Hepatocyte (in vitro differentiated cells): ENCODE measurements at regions not wholly inside any gene's neighbourhood (a gene's known extent, or its start where the extent isn't known, plus 50 kb on each side); places are given as distances from the start of the nearest gene placed in this dataset.
A peak's percentile ranks its signal among the peaks of the same experiment; 100 is the strongest.

ENCODE experiments used
- DNase-seq: peaks from one replicate; pipeline ENCODE4 v3.0.0-alpha.2; 2016; ENCODE audit warnings: low spot score
- H2AFZ ChIP-seq: fragments of 200-600 bp; sonication (generic); 2 replicates; pipeline ENCODE4 v1.6.0; 2016; ENCODE audit warnings: antibody characterized with exemption, mild to moderate bottlenecking
- H3K27ac ChIP-seq: fragments of 200-600 bp; sonication (generic); 2 replicates; pipeline ENCODE4 v1.5.1; 2016; ENCODE audit warnings: mild to moderate bottlenecking
- H3K27me3 ChIP-seq: fragments of 200-600 bp; sonication (generic); 2 replicates; pipeline ENCODE4 v1.6.1; 2016
- H3K36me3 ChIP-seq: fragments of 200-600 bp; sonication (generic); replicated peaks from 2 replicates; pipeline ENCODE4 v1.5.1; 2016; ENCODE audit warnings: low read depth; ENCODE audit not compliant: insufficient read depth
- H3K4me1 ChIP-seq: fragments of 200-600 bp; sonication (generic); 2 replicates; pipeline ENCODE4 v1.5.1; 2016; ENCODE audit warnings: mild to moderate bottlenecking, moderate library complexity; ENCODE audit not compliant: insufficient read depth
- H3K4me2 ChIP-seq: fragments of 200-600 bp; sonication (generic); 2 replicates; pipeline ENCODE4 v1.6.0; 2016
- H3K4me3 ChIP-seq: fragments of 200-600 bp; sonication (generic); 2 replicates; pipeline ENCODE4 v1.5.1; 2016; ENCODE audit warnings: mild to moderate bottlenecking
- H3K79me2 ChIP-seq: fragments of 200-600 bp; sonication (generic); 2 replicates; pipeline ENCODE4 v1.6.0; 2017; ENCODE audit warnings: mild to moderate bottlenecking
- H3K9me2 ChIP-seq: fragments of 200-600 bp; sonication (generic); replicated peaks from 2 replicates; pipeline ENCODE4 v1.6.0; 2017; ENCODE audit warnings: mild to moderate bottlenecking; ENCODE audit not compliant: insufficient read depth
- H3K9me3 ChIP-seq: fragments of 200-600 bp; sonication (generic); 2 replicates; pipeline ENCODE4 v1.5.1; 2016; ENCODE audit warnings: low read depth, mild to moderate bottlenecking
- H4K20me1 ChIP-seq: fragments of 200-600 bp; sonication (generic); 2 replicates; pipeline ENCODE4 v1.6.0; 2016; ENCODE audit warnings: mild to moderate bottlenecking; ENCODE audit not compliant: insufficient read depth, poor library complexity, severe bottlenecking
- CTCF ChIP-seq: fragments of 200-600 bp; sonication (generic); IDR thresholded peaks from 2 replicates; pipeline ENCODE4 v1.5.1; 2016; ENCODE audit warnings: antibody characterized with exemption, mild to moderate bottlenecking; ENCODE audit not compliant: poor library complexity
- EZH2 ChIP-seq: fragments of 200-600 bp; sonication (generic); IDR thresholded peaks from 2 replicates; pipeline ENCODE4 v1.6.1; 2016; ENCODE audit warnings: antibody characterized with exemption, mild to moderate bottlenecking, borderline replicate concordance
- EZH2phosphoT487 ChIP-seq: fragments of 200-600 bp; sonication (generic); IDR thresholded peaks from one replicate; pipeline ENCODE4 v1.6.1; 2018; ENCODE audit warnings: antibody characterized with exemption, mild to moderate bottlenecking, low read depth, moderate library complexity; ENCODE audit not compliant: unreplicated experiment, severe bottlenecking
- WGBS: methylation state at CpG from one replicate; pipeline ENCODE4 v1.1.6; 2016; ENCODE audit warnings: low lambda C conversion rate; ENCODE audit errors: missing lambda C conversion rate; 5-methylcytosine and 5-hydroxymethylcytosine counted together

GRCh38 chr1:115192200-115192767 is 103.0 kb upstream of the TSPAN2 start:
- H3K4me2 ChIP-seq: no peak overlapping the region
- TF ChIP-seq EZH2 (no peak), EZH2phosphoT487 (no peak), CTCF (no peak)
- H3K9me3 ChIP-seq: no peaks in the 10 kb centered on the region
- no peak overlapping the region for H3K27ac ChIP-seq
- H3K27me3 ChIP-seq: no peaks in the 10 kb centered on the region
- H3K79me2 ChIP-seq: no peaks in the 10 kb centered on the region
- H3K9me2 ChIP-seq: no peaks in the 10 kb centered on the region
- no peak overlapping the region for H2AFZ ChIP-seq
- H3K4me3 ChIP-seq: no peak overlapping the region
- H3K4me1 ChIP-seq: peaks cover 26% of the 10 kb centered on the region
- DNase-seq: no peak
- H3K36me3 ChIP-seq: no peaks in the 10 kb centered on the region
- no peaks in the 10 kb centered on the region for H4K20me1 ChIP-seq
- 79% methylated on average over 7 of the region's 7 CpGs for whole genome bisulfite sequencing

- Histone ChIP-seq H4K20me1 (no peaks in the 10 kb centered on the region), H3K36me3 (no peaks in the 10 kb centered on the region), H2AFZ (no peak overlapping the region), H3K4me3 (no peak overlapping the region), H3K27me3 (no peaks in the 10 kb centered on the region), H3K27ac (no peak overlapping the region), H3K9me3 (no peaks in the 10 kb centered on the region), H3K79me2 (no peaks in the 10 kb centered on the region), H3K4me2 (no peak overlapping the region), H3K9me2 (no peaks in the 10 kb centered on the region), H3K4me1 (peaks cover 26% of the 10 kb centered on the region)
- no peak for DNase-seq
- whole genome bisulfite sequencing: 97% methylated on average over 3 of the region's 3 CpGs
- no peak for TF ChIP-seq CTCF
These were observed 102.4 kb upstream of the TSPAN2 start for GRCh38 chr1:115191691-115192090.

- peaks cover 26% of the 10 kb centered on the region for H3K4me1 ChIP-seq
- H3K27me3 ChIP-seq: no peaks in the 10 kb centered on the region
- H3K36me3 ChIP-seq: no peaks in the 10 kb centered on the region
- no peaks in the 10 kb centered on the region for H4K20me1 ChIP-seq
- TF ChIP-seq EZH2: no peak
- TF ChIP-seq CTCF: no peak
- TF ChIP-seq EZH2phosphoT487: no peak
- no peaks in the 10 kb centered on the region for H3K9me2 ChIP-seq
- no peaks in the 10 kb centered on the region for H3K79me2 ChIP-seq
- no peak for DNase-seq
- H3K4me3 ChIP-seq: no peak overlapping the region
- no peak overlapping the region for H2AFZ ChIP-seq
- 71% methylated on average over 3 of the region's 3 CpGs for WGBS
- H3K4me2 ChIP-seq: no peak overlapping the region
- peak overlapping the region; percentile 35 for H3K27ac ChIP-seq
- no peaks in the 10 kb centered on the region for H3K9me3 ChIP-seq
These were observed 101.4 kb upstream of the TSPAN2 start for GRCh38 chr1:115190540-115191170.
